Stimulated activated CD4-positive, alpha-beta T cell treated with anti-CD3 and anti-CD28 coated beads, Interleukin-1b, Interleukin-23, amount 100 ng/mL, for 4 hours (primary cell): ENCODE measurements at regions not wholly inside any gene's neighbourhood (a gene's known extent, or its start where the extent isn't known, plus 50 kb on each side); places are given as distances from the start of the nearest gene placed in this dataset.
A peak's percentile ranks its signal among the peaks of the same experiment; 100 is the strongest.

ENCODE experiments used
- DNase-seq, 2 donors: peaks; one replicate each; pipeline ENCODE4 v3.0.0-alpha.2; 2020; ENCODE audit warnings: low read depth in 2 of 2

DNA sequence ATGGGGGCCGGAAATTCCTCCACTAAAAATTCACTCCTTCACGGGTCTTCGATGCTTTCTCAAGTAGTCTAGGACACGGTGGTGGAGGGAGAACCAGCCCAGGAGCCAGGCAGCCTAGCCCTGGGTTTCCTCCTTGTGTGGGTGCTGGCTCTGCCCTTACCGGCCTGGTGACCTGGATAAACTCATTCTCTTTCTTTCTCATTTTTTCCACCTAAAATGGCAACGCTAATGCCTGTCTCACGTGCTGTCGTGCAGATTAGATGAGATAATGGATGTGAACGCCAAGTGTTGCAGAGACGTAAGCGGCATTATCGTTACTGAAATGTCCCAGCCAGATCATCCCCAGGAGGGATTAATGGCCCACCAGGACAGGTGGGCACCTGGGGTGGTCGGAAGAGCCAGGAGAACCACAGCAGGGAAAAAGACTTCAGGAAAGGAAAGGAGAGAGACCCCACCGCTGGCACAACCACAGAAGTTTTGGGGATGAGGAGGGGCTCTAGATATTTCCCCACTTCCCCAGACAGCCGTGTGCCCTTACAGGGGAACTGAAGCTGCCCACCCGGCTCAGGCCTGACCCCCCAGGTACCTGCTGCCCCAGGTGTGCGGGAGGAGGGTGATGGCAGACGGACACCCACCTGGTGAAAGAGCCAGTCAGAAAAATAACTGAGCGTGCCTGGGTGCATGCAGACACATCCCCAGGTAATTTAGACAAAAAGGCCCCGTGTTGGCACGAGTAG is 100.8 kb upstream of the ASAP2 start:
- DNase-seq: no peak

DNA sequence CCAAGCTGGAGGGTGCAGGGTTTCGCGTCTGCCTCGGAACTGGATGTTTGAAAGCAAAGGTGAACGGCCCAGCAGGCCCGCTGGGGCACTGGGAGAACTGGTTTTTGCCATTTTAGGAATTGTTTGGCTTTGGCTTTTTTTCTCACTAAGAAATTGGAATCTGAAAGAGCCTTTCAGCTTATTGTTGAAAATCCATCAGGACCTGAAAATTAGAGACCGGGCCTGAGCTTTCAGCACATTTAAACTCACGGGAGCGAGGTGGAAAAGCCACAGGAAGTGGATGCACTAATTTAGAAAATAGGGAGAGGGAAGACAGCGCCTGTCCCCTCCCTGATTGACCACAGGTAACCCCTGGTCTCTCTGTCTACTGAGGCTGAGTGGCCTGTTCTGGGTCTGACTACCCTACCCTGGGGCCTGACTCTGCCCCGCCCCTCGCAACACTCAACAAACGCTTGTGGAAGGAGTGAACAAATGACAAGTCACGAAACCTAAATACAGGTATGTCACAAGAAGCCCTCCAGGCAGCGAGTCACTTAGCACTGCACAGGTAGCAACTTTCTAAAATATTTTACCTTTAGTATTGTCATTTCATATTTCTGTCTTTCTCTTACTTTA is 100.3 kb upstream of the MBOAT2 start:
- no peak for DNase-seq

DNA sequence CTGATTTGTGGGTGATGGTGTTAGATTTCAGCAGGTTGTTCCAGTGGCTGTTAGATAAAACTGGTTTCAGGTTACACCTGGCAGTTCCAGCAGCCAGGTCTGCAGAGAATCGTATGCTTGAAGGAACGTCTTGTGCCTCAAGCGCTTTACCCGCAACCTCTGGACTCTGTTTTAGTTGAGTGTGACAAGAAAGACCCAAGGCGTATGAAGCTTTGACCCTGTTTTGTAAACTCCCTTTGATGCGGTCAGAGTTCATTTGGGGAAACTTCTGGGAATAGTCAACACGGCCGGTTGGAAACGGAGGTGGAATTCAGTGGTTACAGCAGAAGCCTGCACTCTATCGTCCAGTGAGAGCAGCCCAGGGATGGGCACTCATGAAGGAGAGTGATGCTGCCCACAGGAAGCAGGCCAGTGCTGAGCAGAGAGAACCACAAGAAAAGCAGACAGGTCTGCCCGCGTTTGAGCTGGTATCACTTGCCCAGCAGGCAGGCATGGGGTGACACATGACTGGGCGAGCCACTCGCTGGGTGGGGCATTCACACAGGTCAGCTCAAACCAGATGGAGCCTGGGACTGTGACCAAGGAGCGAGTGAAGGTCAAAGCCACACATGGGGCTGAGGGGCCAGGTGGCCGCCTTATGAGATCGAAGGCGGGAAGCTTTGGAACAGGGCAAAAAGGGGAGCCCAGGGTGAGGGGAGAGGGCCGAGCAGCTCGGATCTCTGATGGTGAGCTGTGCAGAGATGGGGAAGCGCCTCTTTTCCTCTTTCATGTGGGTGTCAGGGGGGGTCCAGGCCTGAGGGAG is 99.6 kb upstream of the MBOAT2 start:
- no peak for DNase-seq

DNA sequence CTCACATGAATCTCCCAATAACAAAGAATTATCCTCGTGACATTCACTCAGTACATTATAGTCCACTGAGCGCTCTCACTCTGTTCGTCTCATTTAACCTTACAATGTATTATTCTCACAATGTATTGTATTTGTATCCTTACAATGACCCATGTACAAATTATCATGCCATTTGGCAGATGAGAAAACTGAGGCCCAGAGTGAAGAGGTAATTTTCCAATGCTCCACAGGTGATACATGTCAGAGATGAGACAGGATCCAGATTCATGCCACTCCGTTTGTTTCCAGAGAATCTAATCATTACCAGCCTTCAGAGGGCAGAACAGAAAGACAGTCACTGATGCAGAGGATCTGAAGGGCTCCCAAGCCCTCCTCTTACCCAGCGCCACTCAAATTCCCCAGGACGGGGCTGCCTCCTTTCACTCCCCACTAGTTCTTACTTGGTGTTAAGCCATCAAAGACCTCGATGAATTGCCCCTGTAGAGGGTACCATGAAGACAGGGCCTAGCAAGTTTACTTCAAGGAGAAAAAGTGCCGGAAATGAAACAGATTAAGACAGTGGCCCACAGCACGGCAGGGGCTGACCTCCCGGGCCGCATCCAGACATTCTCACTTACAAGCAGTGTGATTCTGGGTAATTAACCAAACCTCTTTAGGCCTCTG is 98.4 kb upstream of the MBOAT2 start:
- DNase-seq: no peak

DNA sequence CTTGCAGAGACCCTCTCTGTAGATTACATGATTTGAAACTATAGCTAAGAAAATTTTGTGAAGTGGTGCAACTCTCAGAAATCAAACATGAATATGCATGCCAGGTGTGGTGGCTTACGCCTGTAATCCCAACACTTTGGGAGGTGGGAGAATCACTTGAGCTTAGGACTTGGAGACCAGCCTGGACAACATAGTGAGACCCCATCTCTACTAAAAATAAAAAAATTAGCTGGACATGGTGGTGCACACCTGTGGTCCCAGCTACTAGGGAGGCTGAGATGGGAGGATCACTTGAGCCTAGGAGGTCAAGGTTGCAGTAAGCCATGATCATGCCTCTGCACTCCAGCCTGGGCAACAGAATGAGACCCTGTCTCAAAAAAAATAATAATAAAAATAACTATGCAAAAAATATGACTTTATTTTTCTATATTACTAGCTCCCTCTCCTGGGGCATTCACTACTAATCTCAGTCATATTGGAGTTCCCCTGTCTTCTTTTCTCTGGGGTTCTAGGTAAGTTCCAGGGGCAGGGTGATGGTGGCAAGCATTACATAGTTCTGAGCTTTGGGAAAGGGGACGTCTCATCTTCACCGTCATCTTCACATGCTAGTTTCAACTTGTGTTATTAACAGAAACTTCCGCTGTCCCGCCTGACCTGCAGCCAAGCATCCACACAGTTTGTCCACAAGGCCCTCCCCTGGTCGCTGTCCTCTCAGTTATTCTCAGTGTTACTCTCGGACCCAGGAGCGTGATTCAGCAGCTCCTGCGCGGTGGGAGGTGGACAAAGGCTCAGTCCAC is 96.8 kb upstream of the MBOAT2 start:
- DNase-seq: no peak

DNA sequence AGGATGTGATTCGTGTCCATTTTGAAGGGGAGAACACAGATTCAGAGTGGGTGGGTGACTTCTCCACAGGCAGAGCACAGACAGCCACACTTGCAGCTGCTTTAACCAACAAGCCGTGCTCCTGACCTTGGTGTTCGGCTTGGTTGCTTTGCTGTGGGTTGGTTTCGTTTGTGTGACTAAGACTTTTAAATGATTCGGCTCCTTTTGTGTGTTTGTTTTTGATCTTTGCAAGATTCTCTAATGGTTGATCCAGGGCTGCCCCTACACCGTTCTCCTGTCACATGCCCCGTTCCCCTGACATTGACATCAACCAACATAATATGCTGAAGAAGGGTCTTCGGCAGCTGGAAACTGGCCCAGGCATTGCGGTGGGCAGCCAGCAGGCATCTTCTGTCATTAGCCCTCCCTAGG is 95.9 kb upstream of the MBOAT2 start:
- DNase-seq: peak in 1 of 2 donors; percentile 12

DNA sequence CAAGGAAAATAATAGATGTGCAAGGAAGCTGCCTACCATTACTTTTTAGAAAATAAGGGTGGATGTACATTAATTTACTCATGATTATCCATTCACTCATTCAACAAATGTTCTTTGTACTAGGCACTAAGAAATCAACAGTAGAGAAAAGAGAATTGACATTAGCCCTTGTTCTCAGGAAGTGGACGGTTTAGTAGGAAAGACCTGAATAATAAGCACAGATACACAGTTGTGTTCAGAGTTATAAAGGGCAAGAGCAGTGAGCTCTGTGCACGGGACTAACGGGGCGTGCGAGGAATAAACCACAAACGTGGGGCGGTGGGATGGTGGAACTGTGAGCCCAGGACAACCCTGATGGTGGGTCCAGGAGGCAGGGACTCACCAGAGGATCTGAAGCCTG is 94.4 kb upstream of the MBOAT2 start:
- DNase-seq: no peak

DNA sequence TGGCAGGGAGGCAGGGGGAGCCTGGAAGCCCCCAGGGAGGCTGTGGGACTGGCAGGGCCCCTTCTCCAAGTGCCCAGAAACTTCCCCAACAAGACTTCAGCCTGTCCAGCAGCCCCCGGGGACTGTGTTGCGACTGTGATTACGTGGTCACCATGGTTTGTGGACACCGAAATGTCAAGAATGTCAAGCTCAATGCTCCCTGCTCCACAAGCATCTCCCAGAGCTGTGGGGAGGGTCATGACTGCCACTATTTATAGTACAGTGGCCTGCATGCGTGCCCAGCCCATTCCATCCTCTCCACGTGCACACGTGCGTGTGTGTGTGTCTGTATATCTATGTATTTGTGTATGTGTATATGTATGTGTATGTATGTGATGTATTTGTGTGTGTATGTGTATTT is 93.8 kb upstream of the MBOAT2 start:
- DNase-seq: no peak

DNA sequence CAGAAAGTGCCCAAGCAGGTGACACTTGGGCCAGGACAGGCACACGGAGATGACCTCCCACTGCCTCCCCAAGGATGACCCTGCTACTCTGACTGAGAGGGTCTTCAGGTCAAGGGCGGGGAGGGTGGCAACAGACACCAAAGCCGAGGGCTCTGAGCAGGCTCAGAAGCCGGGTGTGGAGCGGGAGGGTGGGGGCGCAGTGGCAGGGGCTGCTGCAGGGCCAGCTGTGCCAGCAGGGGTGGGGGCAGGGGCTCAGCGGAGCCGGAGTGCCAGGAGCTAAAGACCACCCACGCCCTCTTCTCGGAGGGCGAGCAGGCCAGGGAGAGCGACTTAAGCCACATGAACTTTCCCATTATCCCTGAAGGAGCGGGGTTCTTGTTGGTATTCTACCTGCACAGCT is 93.3 kb upstream of the MBOAT2 start:
- DNase-seq: no peak

DNA sequence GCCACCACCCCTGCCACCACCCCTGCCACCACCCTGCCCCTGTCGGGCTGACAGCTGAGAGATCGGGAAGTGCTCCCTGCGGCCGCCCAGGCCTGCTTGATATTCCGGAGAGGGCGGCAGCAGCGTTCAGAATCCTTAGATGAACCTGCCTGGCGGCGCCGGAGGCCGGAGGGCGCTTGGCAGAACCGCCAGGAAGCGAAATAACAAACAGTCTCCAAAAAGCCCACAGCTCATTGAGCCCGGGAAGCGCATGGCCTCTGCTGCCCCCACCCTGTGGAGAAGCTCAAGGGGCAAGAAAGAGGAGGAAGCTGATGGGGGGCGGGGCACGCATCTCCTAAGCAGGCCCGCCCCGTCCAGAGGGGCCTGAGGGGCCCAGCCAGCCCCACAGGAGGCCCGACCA is 92.2 kb upstream of the MBOAT2 start:
- DNase-seq: no peak

DNA sequence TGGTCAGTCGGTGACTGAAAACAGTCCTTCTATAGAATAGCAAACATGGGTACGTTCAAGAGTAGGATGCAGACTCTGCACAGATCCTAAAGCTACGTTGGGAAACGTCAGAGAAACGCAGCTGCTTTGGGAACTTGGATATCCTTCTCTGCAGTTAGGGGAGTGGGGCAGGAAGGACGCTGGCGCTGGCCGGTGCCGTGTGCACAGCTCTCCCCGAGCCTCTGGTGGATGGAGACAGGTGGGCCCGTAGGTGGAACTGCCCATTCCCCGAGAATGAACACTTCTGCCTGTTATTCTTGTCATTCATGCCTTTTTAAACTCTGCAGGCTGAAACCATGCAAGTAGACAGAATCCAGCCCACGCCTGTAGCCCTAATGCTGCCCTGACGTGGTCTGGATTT is 91.7 kb upstream of the MBOAT2 start:
- no peak for DNase-seq

DNA sequence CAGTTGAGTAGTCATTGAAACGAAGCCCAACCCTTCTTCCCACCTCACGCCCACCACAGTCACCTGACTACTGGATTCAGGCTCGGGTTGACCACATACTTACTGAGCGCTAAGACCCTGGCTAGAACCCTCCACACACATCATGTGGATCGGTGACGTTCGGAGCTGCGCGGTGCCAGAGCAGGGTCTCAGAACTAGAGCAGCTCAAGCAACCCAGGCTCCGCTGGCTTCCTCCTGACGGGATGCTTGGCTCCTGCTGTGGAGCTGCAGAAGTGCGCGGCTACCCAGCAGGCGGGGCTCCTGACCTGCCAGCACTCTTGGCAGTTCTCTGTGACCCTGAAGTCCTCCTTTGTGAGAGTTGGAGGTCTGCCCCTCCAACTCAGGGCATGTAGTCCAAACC is 90.6 kb upstream of the MBOAT2 start:
- DNase-seq: no peak

DNA sequence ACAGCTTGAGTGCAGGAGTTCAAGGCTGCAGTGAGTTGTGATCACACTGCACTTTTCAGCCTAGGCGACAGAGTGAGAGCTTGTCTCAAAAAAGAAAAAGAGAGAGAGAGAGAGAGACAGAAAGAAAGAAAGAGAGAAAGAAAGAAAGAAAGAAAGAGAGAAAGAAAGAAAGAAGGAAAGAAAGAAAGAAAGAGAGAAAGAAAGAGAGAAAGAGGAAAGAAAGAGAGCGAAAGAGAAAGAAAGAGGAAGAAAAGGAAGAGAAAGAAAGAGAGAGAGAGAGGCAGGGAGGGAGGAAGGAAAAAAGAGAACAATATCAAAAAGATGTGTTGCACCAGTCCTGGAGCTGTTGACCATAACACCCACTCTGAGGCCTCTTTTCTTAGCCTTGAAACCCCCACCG is 89.8 kb upstream of the MBOAT2 start:
- no peak for DNase-seq

DNA sequence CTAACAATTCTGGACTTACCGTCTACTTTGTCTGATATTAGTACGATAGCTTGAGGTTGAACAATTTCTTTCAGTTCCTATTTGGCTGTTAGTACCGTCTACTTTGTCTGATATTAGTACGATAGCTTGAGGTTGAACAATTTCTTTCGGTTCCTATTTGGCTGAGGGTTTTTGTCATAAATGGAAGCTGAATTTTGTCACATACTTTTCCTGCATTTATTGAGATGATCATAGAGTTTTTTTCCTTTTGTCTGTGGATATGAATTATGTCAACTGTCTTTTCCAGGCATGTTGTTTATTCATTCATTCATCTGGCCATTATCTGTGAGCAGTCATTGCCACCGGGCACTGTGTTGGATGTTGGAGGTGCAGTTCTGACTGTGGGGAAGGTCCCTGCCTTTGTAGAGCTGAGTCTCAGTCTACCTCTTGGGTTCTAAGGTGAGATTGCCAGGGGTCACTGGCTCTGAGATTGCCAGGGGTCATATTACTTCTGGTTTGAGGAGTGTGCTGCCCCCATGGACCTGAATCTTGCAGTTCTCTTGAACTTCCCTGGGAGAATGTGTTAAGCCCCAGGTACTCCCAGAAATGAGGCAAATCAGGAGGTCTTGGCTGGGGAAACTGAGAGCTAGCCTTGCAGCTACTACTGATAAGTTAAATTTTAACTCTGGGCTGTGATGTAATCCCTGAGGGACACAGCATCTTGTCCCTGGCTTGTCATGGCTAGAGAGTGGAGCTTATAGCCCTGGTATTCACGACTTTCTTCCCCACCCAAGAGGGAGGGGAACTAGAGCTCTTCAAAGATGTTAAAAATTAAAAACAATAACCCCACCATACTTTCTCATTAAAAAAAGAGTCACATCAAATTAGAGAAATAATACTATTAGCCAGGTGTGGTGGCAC is 89.1 kb upstream of the MBOAT2 start:
- no peak for DNase-seq

DNA sequence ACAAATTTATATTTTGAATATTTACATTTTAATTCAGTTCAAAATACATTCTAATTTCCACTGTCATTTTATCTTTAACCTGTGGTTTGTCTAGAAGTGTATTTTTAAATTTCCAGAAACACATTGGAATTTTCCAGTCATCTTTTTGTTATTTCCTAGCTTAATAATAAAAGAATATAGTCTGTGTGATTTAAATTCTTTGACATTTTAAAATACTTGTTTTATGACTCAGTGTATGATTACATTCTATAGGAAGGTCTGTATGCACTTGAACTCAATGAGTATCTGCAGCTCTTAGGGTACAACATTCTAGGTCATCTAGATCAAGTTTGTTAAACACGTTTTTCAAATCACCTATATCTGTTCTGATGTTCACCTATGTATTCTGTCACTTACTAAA is 88.3 kb upstream of the MBOAT2 start:
- DNase-seq: no peak

DNA sequence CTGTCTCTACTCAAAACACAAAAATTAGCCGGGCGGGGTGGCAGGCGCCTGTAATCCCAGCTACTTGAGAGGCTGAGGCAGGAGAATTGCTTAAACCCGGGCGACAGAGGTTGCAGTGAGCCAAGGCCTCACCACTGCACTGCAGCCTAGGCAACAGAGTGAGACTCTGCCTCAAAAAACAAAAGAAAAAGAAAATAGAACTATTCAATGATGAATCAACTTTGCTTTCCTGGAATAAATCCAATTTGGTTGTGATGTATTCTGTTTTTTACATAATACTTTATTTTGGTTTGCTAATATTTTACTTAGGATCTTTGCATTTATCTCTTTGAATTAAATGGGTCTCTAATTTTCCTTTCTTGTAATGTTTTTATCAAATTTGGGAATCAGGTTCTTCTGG is 86.3 kb upstream of the MBOAT2 start:
- no peak for DNase-seq

DNA sequence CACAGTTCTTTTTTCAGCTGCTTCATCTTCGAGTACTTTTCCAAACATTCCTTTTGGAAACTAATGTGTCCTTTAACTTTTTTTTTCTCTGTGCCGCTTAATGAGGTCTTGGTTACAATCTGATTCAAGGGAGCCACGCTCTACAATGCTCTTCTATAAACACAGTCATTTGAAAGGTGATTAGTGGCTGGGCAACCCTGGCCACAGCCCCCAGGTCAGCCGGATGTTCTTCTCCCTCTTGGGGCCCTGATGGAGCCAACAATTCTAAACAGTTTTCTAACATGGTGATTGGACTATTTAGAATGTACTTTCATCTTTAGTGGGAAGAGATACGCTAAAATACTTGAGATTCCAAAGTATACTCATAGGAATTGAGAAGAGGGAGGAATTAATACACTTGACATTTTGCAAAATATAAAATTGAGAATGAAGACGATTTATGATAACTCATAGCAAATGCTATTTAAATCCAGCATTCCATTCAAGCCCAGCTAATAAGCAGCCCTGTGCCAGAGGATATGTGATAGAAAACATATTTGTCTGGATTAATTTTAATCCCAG is 83.7 kb upstream of the MBOAT2 start:
- no peak for DNase-seq

DNA sequence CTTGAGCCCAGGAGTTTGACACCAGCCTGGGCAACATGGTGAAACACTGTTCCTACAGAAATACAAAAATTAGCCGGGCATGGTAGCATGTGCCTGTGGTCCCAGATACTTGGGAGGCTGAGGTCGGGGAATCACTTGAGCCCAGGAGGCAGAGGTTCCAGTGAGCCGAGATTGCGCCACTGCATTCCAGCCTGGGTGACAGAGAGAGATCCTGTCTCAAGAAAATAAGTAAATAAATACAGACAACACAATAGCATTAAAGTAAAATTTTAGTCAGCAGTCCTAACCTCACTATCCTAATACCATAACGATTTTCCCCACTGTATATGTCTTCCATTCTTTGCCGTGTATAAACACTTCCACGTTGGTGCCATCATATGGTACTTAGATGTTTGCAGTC is 83.0 kb upstream of the MBOAT2 start:
- DNase-seq: no peak

DNA sequence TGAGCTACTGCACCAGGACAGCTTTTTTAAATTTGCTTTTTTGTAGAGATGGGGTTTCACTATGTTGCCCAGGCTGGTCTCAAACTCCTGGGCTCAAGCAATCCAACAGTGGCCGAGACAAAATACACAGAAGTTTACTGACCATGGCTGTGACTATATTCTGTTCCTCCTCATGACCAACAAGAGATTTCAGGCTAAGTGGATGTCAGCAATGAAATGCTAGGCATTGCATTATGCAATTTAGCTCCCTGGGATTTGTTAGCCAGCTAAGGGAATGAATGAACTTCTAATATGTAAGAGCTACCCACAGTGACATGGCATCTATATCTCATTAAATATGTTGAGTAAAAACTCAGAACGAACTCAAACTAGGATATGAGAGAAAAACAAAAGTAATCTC is 81.9 kb upstream of the MBOAT2 start:
- DNase-seq: no peak

DNA sequence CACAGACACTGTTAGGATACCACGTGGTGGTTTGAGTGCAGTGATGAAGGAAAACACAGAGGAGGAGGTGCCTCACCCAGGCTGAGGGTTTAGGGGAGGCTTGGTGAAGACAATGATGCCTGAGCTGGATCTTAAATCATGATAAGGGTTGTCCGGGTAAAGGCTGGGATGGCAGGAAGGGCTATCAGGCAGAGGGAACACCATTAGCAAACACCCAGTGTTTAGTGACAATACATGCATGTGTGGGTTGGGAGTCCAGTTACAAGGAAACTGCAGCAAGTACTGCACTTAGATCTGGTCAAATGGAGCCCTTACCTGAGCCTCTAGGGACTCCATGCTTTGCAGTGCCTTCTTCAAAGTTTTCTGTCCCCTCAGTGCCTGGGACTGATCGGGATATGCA is 79.8 kb upstream of the MBOAT2 start:
- no peak for DNase-seq
